ENCODE measurements at regions not wholly inside any gene's neighbourhood (a gene's known extent, or its start where the extent isn't known, plus 50 kb on each side); places are given as distances from the start of the nearest gene placed in this dataset.

GRCh38 chr12:45546545-45546944 lies 183.0 kb upstream of the ARID2 start:
- no peak for TF ChIP-seq EZH2 (IDR thresholded peaks at IDR 0.05; ENCODE audit: borderline replicate concordance, low read depth, low read length, severe bottlenecking)
- no peak for TF ChIP-seq CTCF (IDR thresholded peaks at IDR 0.05; ENCODE audit: extremely low read depth in 1 of 2, insufficient read depth in 1 of 2, low read depth in 1 of 2, low read length in 2 of 2)
- TF ChIP-seq POLR2AphosphoS5 (IDR thresholded peaks at IDR 0.05; ENCODE audit: insufficient read depth, low read depth, low read length), result no peak

Data from endothelial cell of umbilical vein (primary cell).